ENCODE measurements at regions not wholly inside any gene's neighbourhood (a gene's known extent, or its start where the extent isn't known, plus 50 kb on each side); places are given as distances from the start of the nearest gene placed in this dataset.

DNA sequence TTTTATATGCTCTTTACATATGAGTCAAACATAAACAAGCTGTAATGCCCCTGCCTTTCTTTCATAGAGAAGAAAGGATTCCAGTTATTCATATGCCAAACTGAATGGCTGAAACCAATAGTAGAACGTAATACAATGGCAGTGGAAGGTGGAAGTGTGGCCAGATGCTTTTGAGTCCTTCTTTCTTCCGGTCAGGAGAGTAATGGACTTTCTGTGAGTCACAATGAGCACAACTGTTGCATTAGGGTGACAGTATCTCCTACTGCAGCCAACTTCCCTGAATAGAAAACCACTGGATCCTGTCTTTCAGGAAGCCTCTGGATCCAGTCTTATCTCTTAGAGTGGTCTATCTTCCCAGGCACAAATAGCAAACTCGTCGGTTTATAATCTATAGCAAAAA is 855.2 kb downstream of the MAT2B start:
- Histone ChIP-seq H3K27me3 (ENCODE audit: insufficient read depth, low read length) (no peaks in the 10 kb centered on the region), H2AFZ (ENCODE audit: low read depth, low read length) (no peak overlapping the region), H3K4me1 (ENCODE audit: insufficient read depth, low read length) (peaks cover 12% of the 10 kb centered on the region), H3K36me3 (ENCODE audit: insufficient read depth, low read length) (no peaks in the 10 kb centered on the region), H3K4me3 (ENCODE audit: low read length) (no peak overlapping the region), H3K9me3 (ENCODE audit: low read length) (no peaks in the 10 kb centered on the region)

DNA sequence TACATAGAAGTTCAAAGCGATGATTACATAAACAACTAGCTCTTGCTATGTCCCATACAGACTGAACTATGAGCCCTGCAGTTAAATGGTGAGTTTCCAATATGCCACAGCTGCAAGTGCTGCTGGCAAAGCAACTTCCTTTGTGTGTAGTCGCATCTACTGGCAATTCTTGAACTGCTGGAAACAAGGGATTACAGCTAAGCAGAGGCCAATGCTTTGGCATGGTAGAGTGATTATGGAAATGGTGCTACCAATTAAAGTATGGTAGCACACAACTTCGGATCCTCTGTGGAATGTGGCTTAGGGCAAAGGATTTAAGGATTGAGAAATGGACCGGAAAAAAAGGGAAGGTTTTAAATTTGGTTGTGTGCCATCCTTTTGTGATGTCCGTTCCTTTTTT is 856.6 kb downstream of the MAT2B start:
- no peak overlapping the region for H3K4me3 ChIP-seq (ENCODE audit: low read length)
- no peaks in the 10 kb centered on the region for H3K9me3 ChIP-seq (ENCODE audit: low read length)
- no peak overlapping the region for H2AFZ ChIP-seq (ENCODE audit: low read depth, low read length)
- H3K4me1 ChIP-seq (ENCODE audit: insufficient read depth, low read length), result peaks cover 12% of the 10 kb centered on the region
- no peaks in the 10 kb centered on the region for H3K36me3 ChIP-seq (ENCODE audit: insufficient read depth, low read length)
- no peaks in the 10 kb centered on the region for H3K27me3 ChIP-seq (ENCODE audit: insufficient read depth, low read length)

DNA sequence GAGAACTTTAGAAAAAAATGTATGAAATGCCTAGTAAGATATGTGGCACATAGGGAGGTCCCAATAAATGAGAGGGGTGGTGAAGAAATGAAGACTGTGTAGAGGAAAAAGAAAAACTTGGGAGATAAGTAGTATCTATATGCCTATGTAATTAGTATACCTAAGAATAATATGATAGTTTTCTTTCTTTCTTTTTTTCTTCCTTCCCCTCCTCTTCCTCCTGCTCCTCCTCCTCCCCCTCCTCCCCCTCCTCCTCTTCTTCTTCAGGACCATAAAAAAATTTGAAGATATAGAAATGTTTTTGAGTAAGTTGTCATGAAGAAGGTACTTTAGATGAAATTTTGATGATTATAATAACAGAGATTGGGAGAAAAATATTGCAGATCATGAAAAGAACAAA is 857.4 kb downstream of the MAT2B start:
- Histone ChIP-seq H3K27me3 (ENCODE audit: insufficient read depth, low read length) (no peaks in the 10 kb centered on the region), H3K4me3 (ENCODE audit: low read length) (no peak overlapping the region), H2AFZ (ENCODE audit: low read depth, low read length) (no peak overlapping the region), H3K4me1 (ENCODE audit: insufficient read depth, low read length) (peaks cover 12% of the 10 kb centered on the region), H3K36me3 (ENCODE audit: insufficient read depth, low read length) (no peaks in the 10 kb centered on the region), H3K9me3 (ENCODE audit: low read length) (no peaks in the 10 kb centered on the region)

DNA sequence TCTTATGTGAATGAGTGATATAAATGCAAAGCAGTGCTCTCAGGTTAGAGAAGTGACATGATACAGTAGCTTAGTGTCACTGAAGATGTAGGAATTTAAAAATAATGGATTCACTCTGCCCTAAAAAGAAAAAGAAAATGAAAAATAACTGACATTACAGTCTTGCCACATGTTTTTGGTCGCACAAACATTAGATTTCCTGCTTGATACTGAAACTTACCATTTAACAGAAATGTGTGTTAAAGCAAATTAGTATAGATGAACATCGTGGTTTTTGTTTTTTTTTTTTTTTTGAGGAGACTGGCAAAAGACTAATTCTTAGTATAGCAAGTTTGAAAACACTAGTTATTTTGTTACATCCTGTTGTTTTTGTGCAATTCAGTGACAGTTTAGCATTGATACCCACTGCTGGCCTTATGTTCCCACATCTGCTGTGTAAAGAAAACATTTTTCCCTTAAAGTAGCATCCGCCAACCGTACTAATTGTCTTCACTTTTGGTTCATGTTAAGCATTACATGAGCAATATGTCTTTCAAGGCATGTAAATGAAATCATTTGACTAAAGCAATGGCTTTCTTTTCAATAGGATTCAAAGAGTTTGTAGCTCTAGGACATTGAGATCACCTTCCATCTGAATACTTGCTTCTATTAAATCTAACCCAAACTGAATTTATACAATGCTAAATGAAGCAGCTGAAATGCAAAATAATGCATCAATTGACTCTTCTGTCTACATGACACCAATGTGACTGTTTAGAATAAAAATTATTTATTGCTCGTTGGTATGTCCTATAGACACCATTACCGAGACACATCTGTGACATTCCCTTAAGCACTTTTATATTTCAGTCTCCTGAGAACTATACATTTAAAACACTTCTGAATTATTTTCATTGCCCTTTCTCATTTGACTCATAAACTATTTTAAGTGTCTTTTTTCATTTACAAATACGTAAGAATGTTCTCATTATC is 859.1 kb downstream of the MAT2B start:
- H3K36me3 ChIP-seq (ENCODE audit: insufficient read depth, low read length), result no peaks in the 10 kb centered on the region
- H3K4me3 ChIP-seq (ENCODE audit: low read length), result no peak overlapping the region
- H2AFZ ChIP-seq (ENCODE audit: low read depth, low read length), result no peak overlapping the region
- no peaks in the 10 kb centered on the region for H3K9me3 ChIP-seq (ENCODE audit: low read length)
- H3K27me3 ChIP-seq (ENCODE audit: insufficient read depth, low read length), result no peaks in the 10 kb centered on the region
- H3K4me1 ChIP-seq (ENCODE audit: insufficient read depth, low read length), result peaks cover 12% of the 10 kb centered on the region

DNA sequence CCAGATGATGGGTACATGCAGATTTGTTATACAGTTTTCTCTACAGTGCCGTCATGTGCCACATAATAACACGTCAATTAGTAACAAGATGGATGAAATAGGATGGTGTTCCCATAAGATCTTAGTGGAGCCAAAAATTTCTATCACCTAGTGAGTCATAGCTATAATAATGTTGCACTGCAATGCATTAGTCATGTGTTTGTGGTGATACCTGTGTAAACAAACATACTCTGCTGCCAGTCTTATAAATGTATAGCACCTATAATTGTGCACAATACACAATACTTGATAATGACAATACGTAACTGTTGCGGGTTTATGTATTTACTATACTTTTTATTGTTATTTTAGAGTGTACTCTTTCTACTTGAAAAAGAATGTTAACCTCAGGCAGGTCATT is 865.4 kb downstream of the MAT2B start:
- Histone ChIP-seq H3K9me3 (ENCODE audit: low read length) (no peaks in the 10 kb centered on the region), H2AFZ (ENCODE audit: low read depth, low read length) (no peak overlapping the region), H3K4me3 (ENCODE audit: low read length) (no peak overlapping the region), H3K27me3 (ENCODE audit: insufficient read depth, low read length) (no peaks in the 10 kb centered on the region), H3K4me1 (ENCODE audit: insufficient read depth, low read length) (no peaks in the 10 kb centered on the region), H3K36me3 (ENCODE audit: insufficient read depth, low read length) (no peaks in the 10 kb centered on the region)

DNA sequence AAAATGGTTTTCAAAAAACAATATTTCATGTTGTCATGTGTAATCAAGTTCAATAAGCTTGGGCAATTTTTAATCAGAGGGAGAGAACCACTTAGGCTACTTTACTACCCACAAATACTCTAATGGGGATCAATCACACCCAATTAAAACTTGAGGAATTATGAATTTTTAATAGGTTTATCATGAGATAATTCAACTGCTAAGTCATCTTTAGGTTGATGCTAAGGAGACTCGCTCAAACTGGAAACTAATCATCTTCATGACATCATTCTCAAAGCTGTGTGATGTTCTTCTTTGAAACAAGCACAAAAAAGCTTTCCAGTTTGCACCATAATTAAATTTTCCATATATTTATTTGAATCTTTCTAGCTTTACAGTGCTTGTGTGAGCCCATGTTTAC is 867.5 kb downstream of the MAT2B start:
- Histone ChIP-seq H3K27me3 (ENCODE audit: insufficient read depth, low read length) (no peaks in the 10 kb centered on the region), H3K36me3 (ENCODE audit: insufficient read depth, low read length) (no peaks in the 10 kb centered on the region), H3K4me1 (ENCODE audit: insufficient read depth, low read length) (no peaks in the 10 kb centered on the region), H3K4me3 (ENCODE audit: low read length) (no peak overlapping the region), H2AFZ (ENCODE audit: low read depth, low read length) (no peak overlapping the region), H3K9me3 (ENCODE audit: low read length) (no peaks in the 10 kb centered on the region)

GRCh38 chr5:164373876-164374275 is 868.5 kb downstream of the MAT2B start:
- Histone ChIP-seq H3K36me3 (ENCODE audit: insufficient read depth, low read length) (no peaks in the 10 kb centered on the region), H3K4me1 (ENCODE audit: insufficient read depth, low read length) (no peaks in the 10 kb centered on the region)

DNA sequence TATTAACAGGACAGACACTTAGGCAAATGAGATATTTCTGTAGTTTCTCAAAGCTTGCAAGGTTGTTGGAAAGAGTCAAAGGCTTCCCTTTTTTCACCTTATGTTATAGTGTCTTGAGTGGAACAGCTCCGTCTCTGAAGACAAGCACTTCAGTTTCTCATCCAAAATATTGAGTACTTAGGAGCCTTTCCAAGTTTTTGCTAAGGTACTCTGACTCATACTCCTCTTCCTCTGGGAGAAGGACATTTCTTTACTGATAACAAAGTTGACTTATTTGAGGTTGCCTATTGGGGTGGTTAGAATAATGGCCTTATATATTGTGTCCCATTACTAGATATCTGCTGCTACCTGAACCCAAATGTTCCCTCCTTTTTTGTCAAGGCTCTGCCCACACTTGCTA is 869.6 kb downstream of the MAT2B start:
- Histone ChIP-seq H2AFZ (ENCODE audit: low read depth, low read length) (no peak overlapping the region), H3K4me1 (ENCODE audit: insufficient read depth, low read length) (no peaks in the 10 kb centered on the region), H3K27me3 (ENCODE audit: insufficient read depth, low read length) (no peaks in the 10 kb centered on the region), H3K9me3 (ENCODE audit: low read length) (no peaks in the 10 kb centered on the region), H3K36me3 (ENCODE audit: insufficient read depth, low read length) (no peaks in the 10 kb centered on the region), H3K4me3 (ENCODE audit: low read length) (no peak overlapping the region)

More at GRCh38 chr5:164373876-164374275, 868.5 kb downstream of the MAT2B start:
- no peaks in the 10 kb centered on the region for H3K9me3 ChIP-seq (ENCODE audit: low read length)
- no peak overlapping the region for H2AFZ ChIP-seq (ENCODE audit: low read depth, low read length)
- H3K27me3 ChIP-seq (ENCODE audit: insufficient read depth, low read length), result no peaks in the 10 kb centered on the region
- H3K4me3 ChIP-seq (ENCODE audit: low read length), result no peak overlapping the region

DNA sequence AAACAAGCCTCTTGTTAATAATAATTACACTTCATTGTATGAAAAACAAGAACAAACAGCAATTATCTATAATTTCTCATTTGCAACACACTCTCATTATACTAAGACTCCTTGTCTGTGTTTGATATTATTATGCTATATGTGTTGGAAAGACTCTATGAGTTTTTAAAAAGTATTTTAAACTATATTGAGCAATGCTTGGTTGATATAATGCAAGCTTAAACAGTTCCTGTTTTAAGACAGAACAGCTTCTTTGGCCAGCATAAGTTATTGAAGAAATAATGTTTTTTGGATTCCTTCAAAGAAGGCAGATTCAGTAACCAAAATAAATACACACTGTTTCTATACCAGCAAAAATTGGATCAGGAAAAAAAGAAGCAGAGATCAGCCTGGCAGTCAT is 871.4 kb downstream of the MAT2B start:
- H3K9me3 ChIP-seq (ENCODE audit: low read length), result no peaks in the 10 kb centered on the region
- no peak overlapping the region for H3K4me3 ChIP-seq (ENCODE audit: low read length)
- H3K27me3 ChIP-seq (ENCODE audit: insufficient read depth, low read length), result no peaks in the 10 kb centered on the region
- H3K4me1 ChIP-seq (ENCODE audit: insufficient read depth, low read length), result no peaks in the 10 kb centered on the region
- H3K36me3 ChIP-seq (ENCODE audit: insufficient read depth, low read length), result no peaks in the 10 kb centered on the region
- H2AFZ ChIP-seq (ENCODE audit: low read depth, low read length), result no peak overlapping the region

- H3K27me3 ChIP-seq (ENCODE audit: insufficient read depth, low read length), result no peaks in the 10 kb centered on the region
- H3K4me1 ChIP-seq (ENCODE audit: insufficient read depth, low read length), result no peaks in the 10 kb centered on the region
- no peak overlapping the region for H2AFZ ChIP-seq (ENCODE audit: low read depth, low read length)
- H3K4me3 ChIP-seq (ENCODE audit: low read length), result no peak overlapping the region
- no peaks in the 10 kb centered on the region for H3K36me3 ChIP-seq (ENCODE audit: insufficient read depth, low read length)
- H3K9me3 ChIP-seq (ENCODE audit: low read length), result no peaks in the 10 kb centered on the region
Measured at GRCh38 chr5:164377746-164378145, 872.3 kb downstream of the MAT2B start.

DNA sequence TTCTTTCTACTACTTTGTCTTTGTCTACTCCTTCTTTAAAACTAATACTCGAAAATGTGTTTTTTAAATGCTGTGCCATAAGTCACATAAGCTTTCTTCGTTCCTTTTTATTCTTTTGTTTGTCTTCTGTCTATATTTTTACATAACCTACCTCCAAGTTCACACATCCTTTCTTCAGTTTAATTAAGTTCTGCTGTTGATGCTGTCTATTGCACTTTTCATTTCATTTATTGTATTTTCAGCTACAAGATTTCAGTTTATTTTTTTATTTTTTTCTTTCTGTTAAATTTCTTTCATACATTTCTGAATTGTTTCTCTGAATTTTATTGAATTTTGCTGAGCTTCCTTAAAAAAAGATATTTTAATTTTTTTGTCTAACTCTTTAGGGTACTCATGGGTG is 878.2 kb downstream of the MAT2B start:
- Histone ChIP-seq H3K9me3 (ENCODE audit: low read length) (no peaks in the 10 kb centered on the region), H3K27me3 (ENCODE audit: insufficient read depth, low read length) (no peaks in the 10 kb centered on the region), H2AFZ (ENCODE audit: low read depth, low read length) (no peak overlapping the region), H3K4me3 (ENCODE audit: low read length) (no peak overlapping the region), H3K36me3 (ENCODE audit: insufficient read depth, low read length) (no peaks in the 10 kb centered on the region), H3K4me1 (ENCODE audit: insufficient read depth, low read length) (no peaks in the 10 kb centered on the region)

DNA sequence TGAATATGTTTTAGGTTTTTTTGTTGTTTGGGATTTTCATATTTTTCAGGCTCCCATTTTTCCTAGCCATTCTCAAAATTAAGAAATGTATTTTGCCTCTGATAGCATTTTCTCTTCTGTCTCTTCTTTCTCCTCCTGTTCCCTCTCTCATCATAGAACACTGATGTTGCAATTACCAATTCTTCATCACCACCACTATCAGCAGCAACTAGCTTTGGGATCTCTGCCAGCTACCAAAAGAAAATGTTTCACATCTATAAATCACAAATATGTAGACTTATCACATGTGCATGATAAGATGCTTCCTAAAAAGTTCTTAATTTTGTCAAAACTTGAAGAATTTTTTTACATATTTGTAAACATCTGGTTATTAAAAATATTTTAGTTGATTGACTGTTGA is 887.1 kb downstream of the MAT2B start:
- Histone ChIP-seq H3K27me3 (ENCODE audit: insufficient read depth, low read length) (no peaks in the 10 kb centered on the region), H3K4me1 (ENCODE audit: insufficient read depth, low read length) (no peaks in the 10 kb centered on the region), H3K36me3 (ENCODE audit: insufficient read depth, low read length) (no peaks in the 10 kb centered on the region), H2AFZ (ENCODE audit: low read depth, low read length) (no peak overlapping the region), H3K9me3 (ENCODE audit: low read length) (no peaks in the 10 kb centered on the region), H3K4me3 (ENCODE audit: low read length) (no peak overlapping the region)

DNA sequence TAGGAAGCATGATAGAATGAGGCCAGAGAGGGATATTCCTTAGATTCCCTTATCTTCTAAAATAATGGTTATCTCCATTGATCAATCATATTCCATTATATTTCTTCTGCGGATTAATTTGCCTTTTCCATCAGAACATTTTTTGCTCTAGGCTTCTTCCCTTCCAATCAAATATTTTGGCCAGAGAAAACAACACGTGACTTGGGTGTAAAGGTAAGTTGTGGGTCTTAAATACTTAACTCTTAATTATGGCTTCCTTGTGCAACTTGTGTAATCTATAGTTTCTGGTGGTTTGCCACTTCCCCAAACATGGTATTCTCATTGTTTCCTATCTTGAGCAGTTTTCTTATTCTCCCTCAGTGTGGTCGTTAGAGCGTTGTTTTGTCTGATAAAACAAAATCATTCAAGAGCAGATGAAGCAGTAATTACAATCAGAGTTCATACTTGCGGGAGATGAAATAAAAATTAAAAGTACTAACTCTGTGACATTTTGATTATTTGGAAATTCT is 889.3 kb downstream of the MAT2B start:
- Histone ChIP-seq H3K9me3 (ENCODE audit: low read length) (no peaks in the 10 kb centered on the region), H2AFZ (ENCODE audit: low read depth, low read length) (no peak overlapping the region), H3K27me3 (ENCODE audit: insufficient read depth, low read length) (no peaks in the 10 kb centered on the region), H3K4me3 (ENCODE audit: low read length) (no peak overlapping the region), H3K4me1 (ENCODE audit: insufficient read depth, low read length) (no peaks in the 10 kb centered on the region), H3K36me3 (ENCODE audit: insufficient read depth, low read length) (no peaks in the 10 kb centered on the region)

Measured in neuron (in vitro differentiated cells).